Activated T-cell treated with anti-CD3 and anti-CD28 coated beads, Interleukin-2, amount 50 U/mL, for 72 hours (primary cell): ENCODE measurements at regions not wholly inside any gene's neighbourhood (a gene's known extent, or its start where the extent isn't known, plus 50 kb on each side); places are given as distances from the start of the nearest gene placed in this dataset.

ENCODE experiments used
- ATAC-seq, 2 donors: fragments of 150-1000 bp; cut with Tn5 transposase; replicated peaks in 1 of 2; 2 replicates each; pipeline ENCODE4 v1.10.0; 2021; ENCODE audit warnings: moderate library complexity in 2 of 2, mild to moderate bottlenecking in 1 of 2
- DNase-seq, 2 donors: peaks; one replicate each; pipeline ENCODE4 v3.0.0; 2021 to 2022; ENCODE audit warnings: mixed read lengths in 1 of 2
- H3K27ac Mint-ChIP-seq: one replicate; pipeline ENCODE4 v1.8.0; 2022; ENCODE audit warnings: mild to moderate bottlenecking, moderate library complexity, mixed read lengths
- H3K27me3 Mint-ChIP-seq: one replicate; pipeline ENCODE4 v1.8.0; 2022; ENCODE audit warnings: low read depth, mixed read lengths
- H3K36me3 Mint-ChIP-seq, 2 donors: one replicate each; pipeline ENCODE4 v1.8.0; 2022; ENCODE audit warnings: mixed read lengths in 2 of 2, mild to moderate bottlenecking in 1 of 2; ENCODE audit not compliant: insufficient read depth in 2 of 2
- H3K4me1 Mint-ChIP-seq: one replicate; pipeline ENCODE4 v1.8.0; 2022; ENCODE audit warnings: low read depth, mixed read lengths
- H3K4me3 Mint-ChIP-seq, 2 donors: one replicate each; pipeline ENCODE4 v1.8.0; 2022; ENCODE audit warnings: mild to moderate bottlenecking in 2 of 2, mixed read lengths in 2 of 2, moderate library complexity in 2 of 2
- H3K9me3 Mint-ChIP-seq, 2 donors: one replicate each; pipeline ENCODE4 v1.8.0; 2022; ENCODE audit warnings: mixed read lengths in 2 of 2

- Mint-ChIP-seq H3K4me3 (no peak overlapping the region), H3K27me3 (peaks cover 24% of the 10 kb centered on the region), H3K36me3 (peaks cover 0 to under 1% of the 10 kb centered on the region in 2 donors), H3K4me1 (no peaks in the 10 kb centered on the region), H3K27ac (no peak overlapping the region), H3K9me3 (peaks cover 0 to 3% of the 10 kb centered on the region in 2 donors)
- ATAC-seq (no peak), DNase-seq (no peak)
Observed at GRCh38 chr5:88606173-88606572, 276.8 kb downstream of the MEF2C start.

- H3K4me1 Mint-ChIP-seq, result no peaks in the 10 kb centered on the region
- H3K27ac Mint-ChIP-seq, result no peak overlapping the region
- DNase-seq (peak; percentile 18 to 33), ATAC-seq (no peak)
- no peak overlapping the region for H3K4me3 Mint-ChIP-seq
- peaks cover 0 to 5% of the 10 kb centered on the region in 2 donors for H3K9me3 Mint-ChIP-seq
- peaks cover 19% of the 10 kb centered on the region for H3K27me3 Mint-ChIP-seq
- H3K36me3 Mint-ChIP-seq, result peaks cover 0 to 1% of the 10 kb centered on the region in 2 donors
Observed at GRCh38 chr5:88602584-88602983, 280.4 kb downstream of the MEF2C start.

- H3K27ac Mint-ChIP-seq, result no peak overlapping the region
Observed at GRCh38 chr5:88594441-88594840, 288.5 kb downstream of the MEF2C start.

GRCh38 chr5:88588609-88589008 is 294.4 kb downstream of the MEF2C start:
- ATAC-seq (no peak), DNase-seq (no peak)
- Mint-ChIP-seq H3K4me1 (no peaks in the 10 kb centered on the region), H3K4me3 (no peak overlapping the region), H3K36me3 (peaks cover 4 to 5% of the 10 kb centered on the region in 2 donors), H3K27ac (no peak overlapping the region), H3K9me3 (peaks cover 7 to 17% of the 10 kb centered on the region in 2 donors), H3K27me3 (peaks cover 6% of the 10 kb centered on the region)

More at GRCh38 chr5:88594441-88594840, 288.5 kb downstream of the MEF2C start:
- Mint-ChIP-seq H3K9me3 (peaks cover 0 to 1% of the 10 kb centered on the region in 2 donors), H3K4me3 (no peak overlapping the region), H3K27me3 (no peaks in the 10 kb centered on the region), H3K36me3 (no peaks in the 10 kb centered on the region), H3K4me1 (no peaks in the 10 kb centered on the region)
- ATAC-seq (no peak), DNase-seq (no peak)

GRCh38 chr5:88583471-88583870 is 299.5 kb downstream of the MEF2C start:
- ATAC-seq (no peak), DNase-seq (no peak)
- Mint-ChIP-seq H3K9me3 (peaks cover 7 to 12% of the 10 kb centered on the region in 2 donors), H3K27ac (no peak overlapping the region), H3K4me3 (no peak overlapping the region), H3K27me3 (peaks cover 6% of the 10 kb centered on the region), H3K4me1 (no peaks in the 10 kb centered on the region), H3K36me3 (peaks cover 2 to 4% of the 10 kb centered on the region in 2 donors)

GRCh38 chr5:88558366-88558765 is 289.7 kb upstream of the TMEM161B start:
- Mint-ChIP-seq H3K36me3 (no peaks in the 10 kb centered on the region), H3K27me3 (peaks cover 4% of the 10 kb centered on the region), H3K4me3 (no peak overlapping the region), H3K27ac (no peak overlapping the region), H3K4me1 (no peaks in the 10 kb centered on the region), H3K9me3 (no peaks in the 10 kb centered on the region)
- no peak for ATAC-seq
- DNase-seq, result no peak

GRCh38 chr5:88557881-88558280 is 289.2 kb upstream of the TMEM161B start:
- DNase-seq (no peak), ATAC-seq (no peak)
- Mint-ChIP-seq H3K36me3 (no peaks in the 10 kb centered on the region), H3K27me3 (peaks cover 4% of the 10 kb centered on the region), H3K4me3 (no peak overlapping the region), H3K4me1 (no peaks in the 10 kb centered on the region), H3K9me3 (no peaks in the 10 kb centered on the region), H3K27ac (no peak overlapping the region)

GRCh38 chr5:88557131-88557530 is 288.5 kb upstream of the TMEM161B start:
- Mint-ChIP-seq H3K4me3 (no peak overlapping the region), H3K27ac (no peak overlapping the region), H3K36me3 (no peaks in the 10 kb centered on the region), H3K9me3 (no peaks in the 10 kb centered on the region), H3K27me3 (peaks cover 4% of the 10 kb centered on the region), H3K4me1 (no peaks in the 10 kb centered on the region)
- DNase-seq (no peak), ATAC-seq (no peak)

GRCh38 chr5:88556406-88556805 is 287.8 kb upstream of the TMEM161B start:
- DNase-seq (no peak), ATAC-seq (no peak)
- H3K27me3 Mint-ChIP-seq, result peaks cover 4% of the 10 kb centered on the region
- H3K36me3 Mint-ChIP-seq, result no peaks in the 10 kb centered on the region
- H3K4me3 Mint-ChIP-seq, result no peak overlapping the region
- H3K9me3 Mint-ChIP-seq, result no peaks in the 10 kb centered on the region
- H3K27ac Mint-ChIP-seq, result no peak overlapping the region
- H3K4me1 Mint-ChIP-seq, result no peaks in the 10 kb centered on the region

- no peak for ATAC-seq
- Mint-ChIP-seq H3K27me3 (peaks cover 4% of the 10 kb centered on the region), H3K4me3 (no peak overlapping the region), H3K27ac (no peak overlapping the region), H3K36me3 (no peaks in the 10 kb centered on the region), H3K4me1 (no peaks in the 10 kb centered on the region), H3K9me3 (no peaks in the 10 kb centered on the region)
- DNase-seq, result no peak
Observed at GRCh38 chr5:88555674-88556073, 287.0 kb upstream of the TMEM161B start.

GRCh38 chr5:88553986-88554385 is 285.3 kb upstream of the TMEM161B start:
- DNase-seq, result no peak
- Mint-ChIP-seq H3K9me3 (no peaks in the 10 kb centered on the region), H3K4me1 (no peaks in the 10 kb centered on the region), H3K36me3 (no peaks in the 10 kb centered on the region), H3K27ac (no peak overlapping the region), H3K27me3 (peaks cover 4% of the 10 kb centered on the region), H3K4me3 (no peak overlapping the region)
- no peak for ATAC-seq

GRCh38 chr5:88553136-88553875 is 284.7 kb upstream of the TMEM161B start:
- DNase-seq (no peak), ATAC-seq (no peak)
- no peak overlapping the region for H3K27ac Mint-ChIP-seq
- H3K9me3 Mint-ChIP-seq, result no peaks in the 10 kb centered on the region
- peaks cover 4% of the 10 kb centered on the region for H3K27me3 Mint-ChIP-seq
- no peaks in the 10 kb centered on the region for H3K36me3 Mint-ChIP-seq
- no peak overlapping the region for H3K4me3 Mint-ChIP-seq
- H3K4me1 Mint-ChIP-seq, result no peaks in the 10 kb centered on the region

- ATAC-seq (no peak), DNase-seq (no peak)
- H3K27me3 Mint-ChIP-seq, result peaks cover 1% of the 10 kb centered on the region
- H3K4me1 Mint-ChIP-seq, result no peaks in the 10 kb centered on the region
- H3K4me3 Mint-ChIP-seq, result no peak overlapping the region
- H3K9me3 Mint-ChIP-seq, result no peaks in the 10 kb centered on the region
- no peak overlapping the region for H3K27ac Mint-ChIP-seq
- no peaks in the 10 kb centered on the region for H3K36me3 Mint-ChIP-seq
Observed at GRCh38 chr5:88552426-88552825, 283.8 kb upstream of the TMEM161B start.

GRCh38 chr5:88551724-88552345 is 283.2 kb upstream of the TMEM161B start:
- H3K27me3 Mint-ChIP-seq, result no peaks in the 10 kb centered on the region
- no peak overlapping the region for H3K4me3 Mint-ChIP-seq
- ATAC-seq, result no peak
- no peak overlapping the region for H3K27ac Mint-ChIP-seq
- H3K36me3 Mint-ChIP-seq, result no peaks in the 10 kb centered on the region
- H3K4me1 Mint-ChIP-seq, result no peaks in the 10 kb centered on the region
- no peaks in the 10 kb centered on the region for H3K9me3 Mint-ChIP-seq
- DNase-seq, result no peak
